ENCODE measurements at regions not wholly inside any gene's neighbourhood (a gene's known extent, or its start where the extent isn't known, plus 50 kb on each side); places are given as distances from the start of the nearest gene placed in this dataset.

- H3K4me1 Mint-ChIP-seq: no peaks in the 10 kb centered on the region
- H3K27ac Mint-ChIP-seq: no peak overlapping the region
- Histone ChIP-seq H3K36me3 (ENCODE audit: control insufficient read depth, insufficient read depth, low read length) (no peaks in the 10 kb centered on the region), H3K9me3 (ENCODE audit: control insufficient read depth in 2 of 2, low read length in 2 of 2) (peaks cover 0 to 43% of the 10 kb centered on the region in 2 experiments), H3K27ac (ENCODE audit: insufficient read depth, low read length, poor library complexity, severe bottlenecking) (no peak overlapping the region), H3K4me3 (ENCODE audit: low read depth, low read length) (no peak overlapping the region), H3K27me3 (ENCODE audit: control insufficient read depth, insufficient read depth, low read length) (no peaks in the 10 kb centered on the region), H3K4me1 (ENCODE audit: control insufficient read depth, insufficient read depth, low read length, poor library complexity, severe bottlenecking) (no peaks in the 10 kb centered on the region)
- no peak overlapping the region for H3K4me3 Mint-ChIP-seq
- DNase-seq (no peak), ATAC-seq (ENCODE audit: low read depth in 2 of 2) (no peak)
- no peaks in the 10 kb centered on the region for H3K36me3 Mint-ChIP-seq
- H3K9me3 Mint-ChIP-seq: peaks cover 0 to 17% (median 0%) of the 10 kb centered on the region in 7 donors
- no peaks in the 10 kb centered on the region for H3K27me3 Mint-ChIP-seq
Measured at GRCh38 chr12:34340534-34341361, 318.5 kb downstream of the ALG10 start.

DNA sequence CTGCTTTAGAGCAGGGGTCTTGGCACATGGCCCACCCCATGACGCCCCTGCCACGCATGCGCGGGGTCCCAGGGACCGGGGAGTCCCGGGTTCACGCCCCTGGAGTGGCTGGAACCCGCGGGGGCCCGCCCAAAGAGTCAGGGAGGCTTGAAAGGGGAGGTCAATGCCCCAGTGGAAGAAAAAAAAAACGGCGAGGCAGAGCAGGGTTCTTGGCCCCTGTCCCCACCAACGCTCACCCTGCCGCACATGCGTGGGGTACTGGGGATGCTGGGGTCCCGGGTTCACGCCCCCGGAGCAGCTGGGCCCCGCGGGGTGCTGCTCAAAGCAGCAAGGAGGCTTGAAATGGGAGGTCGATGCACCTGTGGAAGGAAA lies 319.1 kb downstream of the ALG10 start:
- no peak overlapping the region for H3K27ac Mint-ChIP-seq
- no peaks in the 10 kb centered on the region for H3K4me1 Mint-ChIP-seq
- Histone ChIP-seq H3K27me3 (ENCODE audit: control insufficient read depth, insufficient read depth, low read length) (no peaks in the 10 kb centered on the region), H3K4me1 (ENCODE audit: control insufficient read depth, insufficient read depth, low read length, poor library complexity, severe bottlenecking) (no peaks in the 10 kb centered on the region), H3K36me3 (ENCODE audit: control insufficient read depth, insufficient read depth, low read length) (no peaks in the 10 kb centered on the region), H3K9me3 (ENCODE audit: control insufficient read depth in 2 of 2, low read length in 2 of 2) (peaks cover 0 to 44% of the 10 kb centered on the region in 2 experiments), H3K27ac (ENCODE audit: insufficient read depth, low read length, poor library complexity, severe bottlenecking) (no peak overlapping the region), H3K4me3 (ENCODE audit: low read depth, low read length) (no peak overlapping the region)
- H3K36me3 Mint-ChIP-seq: no peaks in the 10 kb centered on the region
- H3K9me3 Mint-ChIP-seq: peaks cover 0 to 13% (median 0%) of the 10 kb centered on the region in 7 donors
- no peak for ATAC-seq (ENCODE audit: low read depth in 2 of 2)
- H3K4me3 Mint-ChIP-seq: no peak overlapping the region
- no peak for DNase-seq
- no peaks in the 10 kb centered on the region for H3K27me3 Mint-ChIP-seq

GRCh38 chr12:34342048-34342447 lies 319.8 kb downstream of the ALG10 start:
- Histone ChIP-seq H3K4me3 (ENCODE audit: low read depth, low read length) (no peak overlapping the region), H3K4me1 (ENCODE audit: control insufficient read depth, insufficient read depth, low read length, poor library complexity, severe bottlenecking) (no peaks in the 10 kb centered on the region), H3K27ac (ENCODE audit: insufficient read depth, low read length, poor library complexity, severe bottlenecking) (no peak overlapping the region), H3K27me3 (ENCODE audit: control insufficient read depth, insufficient read depth, low read length) (no peaks in the 10 kb centered on the region), H3K9me3 (ENCODE audit: control insufficient read depth in 2 of 2, low read length in 2 of 2) (peaks cover 0 to 49% of the 10 kb centered on the region in 2 experiments), H3K36me3 (ENCODE audit: control insufficient read depth, insufficient read depth, low read length) (no peaks in the 10 kb centered on the region)
- H3K9me3 Mint-ChIP-seq: peaks cover 0 to 14% (median 0%) of the 10 kb centered on the region in 7 donors
- H3K27ac Mint-ChIP-seq: no peak overlapping the region
- DNase-seq (no peak), ATAC-seq (ENCODE audit: low read depth in 2 of 2) (no peak)
- no peaks in the 10 kb centered on the region for H3K36me3 Mint-ChIP-seq
- no peaks in the 10 kb centered on the region for H3K4me1 Mint-ChIP-seq
- no peak overlapping the region for H3K4me3 Mint-ChIP-seq
- no peaks in the 10 kb centered on the region for H3K27me3 Mint-ChIP-seq

- H3K27ac Mint-ChIP-seq: no peak overlapping the region
- no peak overlapping the region for H3K4me3 Mint-ChIP-seq
- Histone ChIP-seq H3K4me1 (ENCODE audit: control insufficient read depth, insufficient read depth, low read length, poor library complexity, severe bottlenecking) (no peaks in the 10 kb centered on the region), H3K9me3 (ENCODE audit: control insufficient read depth in 2 of 2, low read length in 2 of 2) (peaks cover 0 to 52% of the 10 kb centered on the region in 2 experiments), H3K4me3 (ENCODE audit: low read depth, low read length) (no peak overlapping the region), H3K27me3 (ENCODE audit: control insufficient read depth, insufficient read depth, low read length) (no peaks in the 10 kb centered on the region), H3K36me3 (ENCODE audit: control insufficient read depth, insufficient read depth, low read length) (no peaks in the 10 kb centered on the region), H3K27ac (ENCODE audit: insufficient read depth, low read length, poor library complexity, severe bottlenecking) (no peak overlapping the region)
- no peaks in the 10 kb centered on the region for H3K27me3 Mint-ChIP-seq
- ATAC-seq (ENCODE audit: low read depth in 2 of 2): no peak
- H3K4me1 Mint-ChIP-seq: no peaks in the 10 kb centered on the region
- DNase-seq: no peak
- no peaks in the 10 kb centered on the region for H3K36me3 Mint-ChIP-seq
- H3K9me3 Mint-ChIP-seq: peaks cover 0 to 12% (median 0%) of the 10 kb centered on the region in 7 donors
Measured at GRCh38 chr12:34343345-34343744, 321.0 kb downstream of the ALG10 start.

GRCh38 chr12:34343766-34344165 lies 321.5 kb downstream of the ALG10 start:
- Histone ChIP-seq H3K9me3 (ENCODE audit: control insufficient read depth in 2 of 2, low read length in 2 of 2) (peaks cover 0 to 52% of the 10 kb centered on the region in 2 experiments), H3K27ac (ENCODE audit: insufficient read depth, low read length, poor library complexity, severe bottlenecking) (no peak overlapping the region), H3K4me3 (ENCODE audit: low read depth, low read length) (no peak overlapping the region), H3K27me3 (ENCODE audit: control insufficient read depth, insufficient read depth, low read length) (no peaks in the 10 kb centered on the region), H3K36me3 (ENCODE audit: control insufficient read depth, insufficient read depth, low read length) (no peaks in the 10 kb centered on the region), H3K4me1 (ENCODE audit: control insufficient read depth, insufficient read depth, low read length, poor library complexity, severe bottlenecking) (no peaks in the 10 kb centered on the region)
- H3K27me3 Mint-ChIP-seq: no peaks in the 10 kb centered on the region
- no peak overlapping the region for H3K4me3 Mint-ChIP-seq
- peaks cover 0 to 9% (median 0%) of the 10 kb centered on the region in 7 donors for H3K9me3 Mint-ChIP-seq
- no peak overlapping the region for H3K27ac Mint-ChIP-seq
- no peaks in the 10 kb centered on the region for H3K36me3 Mint-ChIP-seq
- DNase-seq (no peak), ATAC-seq (ENCODE audit: low read depth in 2 of 2) (no peak)
- no peaks in the 10 kb centered on the region for H3K4me1 Mint-ChIP-seq

GRCh38 chr12:34344851-34345522 lies 322.7 kb downstream of the ALG10 start:
- no peak overlapping the region for H3K27ac Mint-ChIP-seq
- no peaks in the 10 kb centered on the region for H3K27me3 Mint-ChIP-seq
- no peaks in the 10 kb centered on the region for H3K36me3 Mint-ChIP-seq
- H3K4me3 Mint-ChIP-seq: no peak overlapping the region
- H3K9me3 Mint-ChIP-seq: peaks cover 0 to 8% (median 0%) of the 10 kb centered on the region in 7 donors
- Histone ChIP-seq H3K27me3 (ENCODE audit: control insufficient read depth, insufficient read depth, low read length) (no peaks in the 10 kb centered on the region), H3K9me3 (ENCODE audit: control insufficient read depth in 2 of 2, low read length in 2 of 2) (peaks cover 0 to 55% of the 10 kb centered on the region in 2 experiments), H3K4me1 (ENCODE audit: control insufficient read depth, insufficient read depth, low read length, poor library complexity, severe bottlenecking) (no peaks in the 10 kb centered on the region), H3K4me3 (ENCODE audit: low read depth, low read length) (no peak overlapping the region), H3K27ac (ENCODE audit: insufficient read depth, low read length, poor library complexity, severe bottlenecking) (no peak overlapping the region), H3K36me3 (ENCODE audit: control insufficient read depth, insufficient read depth, low read length) (no peaks in the 10 kb centered on the region)
- H3K4me1 Mint-ChIP-seq: no peaks in the 10 kb centered on the region
- no peak for ATAC-seq (ENCODE audit: low read depth in 2 of 2)
- DNase-seq: no peak

DNA sequence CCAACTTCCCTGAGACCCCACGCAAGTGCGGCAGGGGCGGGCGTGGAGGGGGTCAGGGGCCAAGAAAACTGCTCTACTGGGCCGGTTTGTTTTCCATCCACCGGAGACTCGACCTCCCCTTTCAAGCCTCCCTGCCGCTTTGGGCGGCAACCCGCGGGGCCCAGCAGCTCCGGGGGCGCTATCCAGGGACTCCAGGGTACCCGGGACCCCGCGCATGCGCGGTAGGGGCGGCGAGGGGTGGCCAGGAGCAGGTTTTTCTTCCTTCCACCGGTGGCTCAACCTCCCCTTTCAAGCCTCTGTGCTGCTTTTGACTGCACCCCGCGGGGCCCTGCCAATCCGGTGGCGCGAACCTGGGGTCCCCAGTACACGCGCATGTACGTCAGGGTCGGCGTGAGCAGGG lies 323.5 kb downstream of the ALG10 start:
- no peak overlapping the region for H3K4me3 ChIP-seq (ENCODE audit: low read depth, low read length)
- ATAC-seq (ENCODE audit: low read depth in 2 of 2): no peak
- peaks cover 0 to 59% of the 10 kb centered on the region in 2 experiments for H3K9me3 ChIP-seq (ENCODE audit: control insufficient read depth in 2 of 2, low read length in 2 of 2)
- no peak overlapping the region for H3K4me3 Mint-ChIP-seq
- no peaks in the 10 kb centered on the region for H3K36me3 Mint-ChIP-seq
- no peaks in the 10 kb centered on the region for H3K4me1 Mint-ChIP-seq
- H3K9me3 Mint-ChIP-seq: peaks cover 0 to 8% (median 0%) of the 10 kb centered on the region in 7 donors
- H3K27me3 ChIP-seq (ENCODE audit: control insufficient read depth, insufficient read depth, low read length): no peaks in the 10 kb centered on the region
- no peak overlapping the region for H3K27ac ChIP-seq (ENCODE audit: insufficient read depth, low read length, poor library complexity, severe bottlenecking)
- no peaks in the 10 kb centered on the region for H3K36me3 ChIP-seq (ENCODE audit: control insufficient read depth, insufficient read depth, low read length)
- H3K4me1 ChIP-seq (ENCODE audit: control insufficient read depth, insufficient read depth, low read length, poor library complexity, severe bottlenecking): no peaks in the 10 kb centered on the region
- no peak for DNase-seq
- H3K27me3 Mint-ChIP-seq: no peaks in the 10 kb centered on the region
- no peak overlapping the region for H3K27ac Mint-ChIP-seq
